Progenitor cell of endocrine pancreas (in vitro differentiated cells): ENCODE measurements at regions not wholly inside any gene's neighbourhood (a gene's known extent, or its start where the extent isn't known, plus 50 kb on each side); places are given as distances from the start of the nearest gene placed in this dataset.

Experiments used
- DNase-seq: peaks from one replicate; pipeline ENCODE4 v3.0.0; 2021; ENCODE audit warnings: low spot score; ENCODE audit not compliant: unreplicated experiment
- H3K27ac Mint-ChIP-seq: 2 replicates; pipeline ENCODE4 v1.8.0; 2021; ENCODE audit warnings: mild to moderate bottlenecking, moderate library complexity, mixed read lengths
- H3K27me3 Mint-ChIP-seq: 2 replicates; pipeline ENCODE4 v1.8.0; 2021; ENCODE audit warnings: mixed read lengths
- H3K36me3 Mint-ChIP-seq: 2 replicates; pipeline ENCODE4 v1.8.0; 2022; ENCODE audit warnings: mixed read lengths; ENCODE audit not compliant: insufficient read depth
- H3K4me1 Mint-ChIP-seq: 2 replicates; pipeline ENCODE4 v1.8.0; 2021; ENCODE audit warnings: low read depth, mixed read lengths
- H3K4me3 Mint-ChIP-seq: 2 replicates; pipeline ENCODE4 v1.8.0; 2021; ENCODE audit warnings: low read depth, mild to moderate bottlenecking, moderate library complexity, mixed read lengths
- H3K9me3 Mint-ChIP-seq: 2 replicates; pipeline ENCODE4 v1.8.0; 2021; ENCODE audit warnings: low read depth, mixed read lengths
- CTCF ChIP-seq: fragments of 200-600 bp; sonication (generic); IDR thresholded peaks from one replicate; pipeline ENCODE4 v1.5.0; 2021; ENCODE audit warnings: antibody characterized with exemption, mild to moderate bottlenecking; ENCODE audit not compliant: unreplicated experiment

- H3K27me3 Mint-ChIP-seq, result no peaks in the 10 kb centered on the region
- H3K9me3 Mint-ChIP-seq, result peaks cover 3% of the 10 kb centered on the region
- no peak overlapping the region for H3K4me3 Mint-ChIP-seq
- DNase-seq, result no peak
- no peak overlapping the region for H3K27ac Mint-ChIP-seq
- no peak for TF ChIP-seq CTCF
- no peaks in the 10 kb centered on the region for H3K36me3 Mint-ChIP-seq
- H3K4me1 Mint-ChIP-seq, result peaks cover 2% of the 10 kb centered on the region
Measured at GRCh38 chr12:29043069-29043468, 106.0 kb upstream of the FAR2 start.

- Mint-ChIP-seq H3K27ac (no peak overlapping the region), H3K36me3 (no peaks in the 10 kb centered on the region), H3K4me1 (peaks cover 2% of the 10 kb centered on the region), H3K9me3 (peaks cover 3% of the 10 kb centered on the region), H3K4me3 (no peak overlapping the region), H3K27me3 (no peaks in the 10 kb centered on the region)
- no peak for DNase-seq
- TF ChIP-seq CTCF, result no peak
Measured at GRCh38 chr12:29044799-29045198, 104.3 kb upstream of the FAR2 start.

DNA sequence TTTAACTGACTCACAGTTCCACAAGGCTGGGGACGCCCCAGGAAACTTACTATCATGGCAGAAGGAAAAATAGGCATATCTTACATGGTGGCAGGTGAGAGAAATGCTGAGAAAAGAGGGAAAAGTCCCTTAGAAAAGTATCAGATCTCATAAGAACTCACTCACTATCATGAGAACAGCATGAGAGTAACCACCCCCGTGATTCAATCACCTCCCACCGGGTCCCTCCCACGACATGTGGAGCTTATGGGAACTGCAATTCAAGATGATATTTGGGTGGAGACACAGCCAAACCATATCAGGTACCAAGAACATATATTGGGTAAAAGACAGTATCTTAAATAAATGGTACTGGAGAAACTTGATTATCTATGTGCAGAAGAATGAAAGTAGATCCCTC, 100.3 kb upstream of the FAR2 start:
- no peak overlapping the region for H3K27ac Mint-ChIP-seq
- H3K9me3 Mint-ChIP-seq, result peaks cover 6% of the 10 kb centered on the region
- H3K27me3 Mint-ChIP-seq, result no peaks in the 10 kb centered on the region
- no peak overlapping the region for H3K4me3 Mint-ChIP-seq
- no peak for DNase-seq
- no peaks in the 10 kb centered on the region for H3K4me1 Mint-ChIP-seq
- no peak for TF ChIP-seq CTCF
- H3K36me3 Mint-ChIP-seq, result no peaks in the 10 kb centered on the region

DNA sequence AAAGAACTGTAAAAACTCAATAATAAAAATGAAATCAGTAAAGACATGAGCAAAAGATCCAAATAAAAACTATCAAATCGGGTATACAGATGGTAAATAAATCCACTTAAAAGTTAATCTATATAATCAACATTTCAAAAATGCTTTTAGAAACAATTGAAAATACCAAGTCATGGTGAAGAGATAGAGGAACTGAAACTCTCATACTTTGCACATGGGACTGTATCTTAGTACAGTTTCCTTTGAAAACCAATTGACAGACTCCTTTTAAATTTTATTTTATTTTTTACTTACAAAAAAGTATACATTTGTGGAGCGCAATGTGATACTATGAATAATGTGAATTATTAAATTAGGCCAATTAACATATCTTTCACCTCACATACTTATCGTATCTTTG, 98.6 kb upstream of the FAR2 start:
- no peak overlapping the region for H3K27ac Mint-ChIP-seq
- H3K36me3 Mint-ChIP-seq, result no peaks in the 10 kb centered on the region
- no peaks in the 10 kb centered on the region for H3K27me3 Mint-ChIP-seq
- H3K9me3 Mint-ChIP-seq, result peaks cover 6% of the 10 kb centered on the region
- no peak for DNase-seq
- no peaks in the 10 kb centered on the region for H3K4me1 Mint-ChIP-seq
- no peak for TF ChIP-seq CTCF
- H3K4me3 Mint-ChIP-seq, result no peak overlapping the region

DNA sequence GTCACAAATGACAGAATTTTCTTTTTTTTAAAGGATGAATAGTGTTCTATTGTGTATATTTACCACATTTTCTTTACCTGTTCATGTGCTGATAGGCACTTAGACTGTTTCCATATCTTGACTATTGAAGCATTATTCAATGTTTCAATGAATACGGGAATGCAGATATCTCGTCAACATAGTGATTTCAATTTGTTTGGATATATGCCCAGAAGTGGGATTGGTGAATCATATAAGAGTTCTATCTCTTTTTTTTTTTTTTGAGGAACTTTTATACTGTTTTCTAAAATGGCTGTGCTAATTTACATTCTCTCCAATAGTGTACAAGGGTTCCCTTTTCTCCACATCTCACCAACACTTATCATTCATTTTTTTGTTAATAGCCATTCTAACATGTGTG, 97.9 kb upstream of the FAR2 start:
- no peaks in the 10 kb centered on the region for H3K4me1 Mint-ChIP-seq
- TF ChIP-seq CTCF, result no peak

More for the DNA sequence above, 97.9 kb upstream of the FAR2 start:
- Mint-ChIP-seq H3K27ac (no peak overlapping the region), H3K36me3 (no peaks in the 10 kb centered on the region), H3K4me3 (no peak overlapping the region), H3K9me3 (peaks cover 6% of the 10 kb centered on the region), H3K27me3 (no peaks in the 10 kb centered on the region)
- no peak for DNase-seq
